GDM1 (cell line): ENCODE measurements at regions not wholly inside any gene's neighbourhood (a gene's known extent, or its start where the extent isn't known, plus 50 kb on each side); places are given as distances from the start of the nearest gene placed in this dataset.
"Not testable (repeated sequence)": the region's sequence is repeated elsewhere in the genome, so short reads cannot be mapped to it uniquely, and the experiment has no call there.

Experiments used
- DNase-seq: peaks from one replicate; lab custom pipeline; 2025; lab: John Stamatoyannopoulos, UW

DNA sequence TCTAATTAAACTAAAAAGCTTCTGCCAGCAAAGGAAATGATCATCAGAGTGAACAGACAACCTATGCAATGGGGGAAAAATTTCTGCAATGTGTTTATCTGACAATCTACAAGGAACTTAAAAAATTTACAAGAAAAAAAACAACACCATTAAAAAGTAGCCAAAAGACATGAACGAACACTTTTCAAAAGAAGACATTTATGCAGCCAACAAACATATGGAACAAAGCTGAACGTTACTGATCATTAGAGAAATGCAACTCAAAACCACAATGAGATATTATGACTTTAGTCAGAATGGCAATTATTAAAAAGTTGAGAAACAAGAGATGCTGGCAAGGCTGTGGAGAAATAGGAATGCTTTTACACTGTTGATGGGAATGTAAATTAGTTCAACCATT lies 530.4 kb upstream of the DAB2 start:
- no peak for DNase-seq

DNA sequence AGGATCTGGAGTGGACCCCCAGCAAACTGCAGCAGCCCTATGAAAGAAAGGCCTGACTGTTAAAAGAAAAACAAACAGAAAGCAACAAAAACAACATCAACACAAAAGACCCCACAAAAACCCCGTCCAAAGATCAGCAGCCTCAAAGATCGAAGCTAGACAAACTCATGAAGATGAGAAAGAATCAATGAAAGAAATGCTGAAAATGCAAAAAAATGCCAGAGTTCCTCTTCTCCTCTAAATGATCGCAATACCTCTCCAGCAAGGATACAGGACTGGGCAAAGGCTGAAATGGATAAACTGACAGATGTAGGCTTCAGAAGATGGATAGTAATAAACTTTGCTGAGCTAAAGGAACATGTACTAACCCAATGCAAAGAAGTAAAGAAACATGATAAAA lies 526.3 kb upstream of the DAB2 start:
- DNase-seq = no peak

DNA sequence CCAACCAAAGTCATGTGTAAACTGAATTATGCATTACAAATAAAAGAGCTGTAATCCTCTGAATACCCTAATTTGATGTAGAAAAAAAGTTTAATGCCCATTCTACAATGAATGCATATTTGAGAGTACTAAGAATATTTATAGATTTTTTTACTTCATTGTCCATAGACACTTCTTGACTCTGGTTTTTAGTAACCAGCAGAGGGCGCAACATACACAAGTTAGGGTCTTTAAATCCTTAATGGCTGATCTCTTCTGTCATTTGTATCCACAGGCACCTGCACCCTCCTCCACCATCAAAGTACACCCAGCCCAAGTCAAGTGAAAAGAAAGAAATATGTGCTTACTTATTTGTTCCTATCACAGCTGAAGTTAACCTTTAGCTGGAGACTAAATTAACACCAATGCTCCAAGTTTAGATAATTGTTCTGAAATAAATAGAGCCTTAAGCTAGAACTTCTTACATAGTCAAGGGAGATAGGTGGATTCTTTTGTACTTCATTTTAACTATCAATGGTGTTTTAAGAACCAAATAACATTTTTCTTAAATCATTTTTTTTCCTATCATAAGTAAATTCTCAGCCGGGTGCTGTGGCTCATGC lies 524.2 kb upstream of the DAB2 start:
- peak; percentile 34 for DNase-seq

DNA sequence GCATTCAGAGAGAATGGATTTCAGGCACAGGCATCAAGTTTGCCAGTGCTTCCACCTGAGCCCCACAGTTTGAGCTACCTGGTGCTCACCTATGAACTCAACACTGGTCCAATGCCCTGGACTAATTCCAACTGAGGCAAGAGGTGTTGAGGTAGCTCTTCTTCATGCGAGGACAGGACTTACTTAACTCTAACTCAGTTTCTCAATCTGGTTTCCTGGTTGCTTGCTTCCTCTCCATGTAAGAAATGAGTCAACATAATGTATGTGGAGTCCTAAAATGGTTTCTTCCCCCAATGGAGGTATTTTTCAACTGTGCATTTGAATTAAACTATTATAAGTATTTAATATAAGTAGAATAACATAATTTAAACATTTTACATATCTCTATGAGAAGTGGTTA lies 523.6 kb upstream of the DAB2 start:
- no peak for DNase-seq

DNA sequence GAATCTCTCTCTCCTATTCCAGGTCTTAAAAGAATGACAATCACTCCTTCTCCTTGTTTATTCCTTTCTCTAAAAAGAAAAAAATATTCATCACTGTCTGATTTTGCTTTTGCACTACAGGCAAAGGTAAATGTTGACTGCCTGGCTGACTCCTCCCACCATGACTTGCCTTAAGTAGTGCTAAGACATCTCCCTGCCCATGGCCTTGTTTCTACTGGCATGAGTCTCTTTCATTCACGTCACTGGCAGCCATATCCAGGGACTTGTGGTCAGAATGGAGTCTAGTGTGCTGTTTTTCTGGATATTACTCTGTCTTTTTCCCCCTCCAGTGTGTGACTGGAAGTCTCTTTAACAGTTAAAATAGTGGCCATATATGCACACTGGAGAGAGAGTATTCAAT lies 522.9 kb upstream of the DAB2 start:
- DNase-seq = no peak

DNA sequence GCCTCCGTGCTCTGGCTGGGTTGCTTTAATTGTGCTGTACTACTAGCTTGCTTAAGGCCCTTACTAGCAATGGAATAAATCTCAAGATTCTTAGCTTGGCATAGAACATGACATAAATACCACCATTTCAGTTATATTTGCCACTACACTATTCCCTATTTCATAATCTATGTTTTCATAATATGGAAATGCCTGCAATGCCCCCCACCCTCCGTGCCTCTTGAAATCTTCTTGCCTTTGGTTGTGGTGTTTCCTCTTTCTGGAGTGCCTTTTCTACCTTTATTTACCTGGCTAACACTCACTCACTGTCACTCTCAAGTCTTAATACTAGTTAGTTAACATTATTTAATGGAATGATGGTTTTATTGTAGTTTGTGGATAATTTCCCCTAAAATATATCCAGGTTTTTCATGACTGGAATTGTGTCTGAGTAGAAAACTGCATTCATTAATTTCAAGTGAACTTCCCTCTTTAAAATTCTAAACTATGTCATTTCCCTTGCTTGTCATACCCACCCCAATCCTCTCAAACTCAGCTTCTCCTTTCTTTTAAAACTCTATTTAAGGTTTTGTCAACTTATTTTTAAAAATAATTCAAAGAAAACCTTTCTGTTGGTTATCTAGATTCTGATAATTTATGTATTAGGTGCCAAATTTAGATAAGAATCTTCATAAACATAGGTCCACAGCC lies 521.7 kb upstream of the DAB2 start:
- DNase-seq = no peak

DNA sequence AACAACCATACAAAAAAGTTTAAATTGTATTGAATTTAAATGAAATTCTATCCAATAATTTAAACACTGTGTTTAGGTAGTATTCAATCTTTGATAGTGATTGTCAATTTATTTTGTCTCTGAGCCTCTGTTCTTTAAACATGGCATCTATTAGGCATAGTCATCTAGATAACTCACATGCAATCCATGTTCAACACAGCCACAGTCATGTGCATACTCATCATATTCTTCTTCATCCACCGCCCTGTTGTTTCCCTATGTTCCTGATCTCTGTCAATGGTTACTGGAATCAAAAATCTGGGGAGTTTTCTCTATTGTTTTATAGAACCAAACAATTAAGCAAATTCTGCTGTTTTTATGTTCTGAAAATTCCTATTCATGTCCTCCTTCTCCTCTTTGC lies 521.1 kb upstream of the DAB2 start:
- DNase-seq = no peak

DNA sequence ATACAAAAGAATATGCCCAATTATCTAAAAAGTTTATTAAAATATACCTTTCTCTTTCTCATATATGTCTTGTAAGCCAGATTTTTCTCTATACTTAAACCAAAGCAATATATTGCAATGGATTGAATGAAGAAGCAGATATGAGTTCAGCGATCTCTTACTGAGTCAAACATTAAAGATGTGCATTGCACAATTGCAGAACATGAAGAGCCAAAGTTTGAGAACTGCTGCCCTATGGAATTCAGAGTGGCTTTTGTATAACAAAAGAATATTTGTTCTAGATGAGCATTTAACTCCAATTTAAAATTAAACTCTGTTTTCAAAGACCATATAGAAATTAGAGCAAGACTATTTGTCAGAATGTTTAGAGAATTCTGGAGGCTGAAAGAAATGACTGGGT lies 519.0 kb upstream of the DAB2 start:
- DNase-seq = no peak

DNA sequence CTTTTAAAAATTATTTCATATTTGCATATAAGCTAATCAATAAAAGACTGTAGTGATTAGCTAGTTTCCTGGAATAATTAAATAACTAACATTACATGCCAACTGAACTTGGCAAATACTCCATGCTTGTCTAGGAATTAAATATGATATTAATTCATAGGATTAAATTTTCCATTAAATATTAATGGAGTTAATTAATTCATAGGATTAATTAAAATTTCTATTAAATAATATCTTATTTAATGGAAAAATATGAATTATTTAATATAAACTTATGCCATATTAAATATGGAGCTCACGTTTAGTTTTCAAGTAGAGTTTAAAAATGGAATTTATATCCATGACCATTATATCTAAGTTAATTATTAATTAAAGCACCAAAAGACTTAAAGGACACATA lies 517.8 kb upstream of the DAB2 start:
- no peak for DNase-seq

DNA sequence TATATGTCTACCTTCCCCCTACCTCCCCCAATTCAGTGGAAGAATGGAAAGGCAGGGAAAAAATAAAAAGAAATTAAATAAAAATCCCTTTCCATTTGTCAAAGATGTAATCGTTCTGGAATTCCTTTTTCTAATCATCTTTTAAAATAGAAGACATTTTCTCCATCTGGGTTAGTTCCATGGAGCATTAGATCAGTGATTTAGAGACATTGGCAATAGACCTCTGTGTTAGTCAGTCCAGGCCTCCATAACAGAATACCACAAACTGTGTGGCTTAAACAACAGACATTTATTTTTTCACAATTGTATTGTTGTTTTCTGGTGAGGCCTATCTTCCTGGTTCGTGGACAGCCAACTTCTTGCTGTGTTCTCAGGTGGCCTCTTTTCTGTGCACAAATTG lies 516.6 kb upstream of the DAB2 start:
- DNase-seq = no peak

DNA sequence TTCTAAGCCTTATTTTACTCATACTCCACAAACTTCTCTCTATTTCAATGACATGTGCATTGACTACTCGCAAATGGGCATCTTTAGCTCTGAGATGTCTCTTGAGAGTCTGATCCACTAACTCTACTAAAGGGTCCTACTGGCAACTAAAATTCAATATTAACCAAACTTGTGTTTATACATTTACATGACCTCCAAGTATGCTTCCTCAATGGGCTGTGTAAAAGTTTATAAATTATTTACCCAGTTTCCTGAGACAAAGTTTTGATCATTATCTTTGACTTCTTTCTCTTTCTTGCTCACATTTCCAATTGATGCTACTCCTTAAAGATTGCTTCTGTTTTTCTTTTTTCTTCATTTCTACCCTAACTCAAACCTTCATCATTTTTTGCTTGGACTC lies 510.1 kb upstream of the DAB2 start:
- no peak for DNase-seq

DNA sequence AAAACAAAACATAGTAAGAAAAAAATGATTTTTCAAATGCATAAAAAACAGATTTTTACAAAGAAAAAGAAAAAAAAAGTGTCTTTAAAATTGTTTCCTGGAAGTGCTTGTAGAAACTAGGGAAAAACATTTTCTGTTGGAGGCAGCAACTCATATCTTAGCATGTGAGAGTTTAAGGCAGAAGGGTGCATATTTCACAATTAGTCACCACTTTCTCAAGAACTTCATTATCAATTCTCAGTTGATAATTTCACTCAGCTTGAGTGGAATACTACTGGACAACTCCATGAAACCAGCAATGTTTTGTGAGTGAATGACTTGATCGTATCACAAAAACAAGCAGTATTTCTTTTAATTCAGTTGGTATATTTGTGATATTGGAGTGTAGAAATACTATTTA lies 508.3 kb upstream of the DAB2 start:
- no peak for DNase-seq

DNA sequence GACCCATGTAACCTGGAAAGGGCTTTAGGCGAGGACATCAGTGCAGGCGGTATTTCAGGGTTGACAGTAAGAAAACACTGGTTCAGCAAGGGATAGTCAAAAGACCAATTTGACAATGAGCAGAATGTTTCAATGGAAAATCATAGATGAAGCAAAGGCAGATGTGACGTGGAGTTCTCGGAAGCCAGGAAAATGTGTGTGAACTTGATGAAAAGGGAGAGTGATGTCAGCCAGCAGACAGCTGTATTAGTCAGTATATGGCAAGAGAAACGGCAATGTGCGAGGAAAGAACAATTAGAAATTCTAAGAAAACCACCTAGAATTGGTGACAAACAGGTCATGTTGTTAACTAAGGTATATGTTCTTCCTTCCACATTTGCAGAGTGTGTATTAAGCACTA lies 503.9 kb upstream of the DAB2 start:
- no peak for DNase-seq

DNA sequence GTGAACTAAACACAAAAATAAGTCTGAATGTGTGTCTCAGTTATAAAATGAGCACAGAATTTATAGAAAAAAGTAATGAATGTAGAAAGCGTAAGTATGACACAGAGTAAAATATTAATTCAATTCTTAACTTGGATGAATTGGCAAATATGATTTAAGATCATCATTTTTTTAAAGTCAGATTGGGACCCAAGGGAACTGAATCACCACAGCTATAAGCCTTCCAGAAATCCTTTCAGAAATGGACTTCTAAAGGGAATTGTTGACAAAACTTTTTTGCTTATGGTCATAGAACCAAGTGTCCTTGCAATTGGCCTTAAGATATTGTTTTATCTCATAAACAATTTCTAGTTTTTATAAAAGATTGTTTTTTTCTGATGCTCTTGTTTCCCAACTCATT lies 495.1 kb upstream of the DAB2 start:
- no peak for DNase-seq

DNA sequence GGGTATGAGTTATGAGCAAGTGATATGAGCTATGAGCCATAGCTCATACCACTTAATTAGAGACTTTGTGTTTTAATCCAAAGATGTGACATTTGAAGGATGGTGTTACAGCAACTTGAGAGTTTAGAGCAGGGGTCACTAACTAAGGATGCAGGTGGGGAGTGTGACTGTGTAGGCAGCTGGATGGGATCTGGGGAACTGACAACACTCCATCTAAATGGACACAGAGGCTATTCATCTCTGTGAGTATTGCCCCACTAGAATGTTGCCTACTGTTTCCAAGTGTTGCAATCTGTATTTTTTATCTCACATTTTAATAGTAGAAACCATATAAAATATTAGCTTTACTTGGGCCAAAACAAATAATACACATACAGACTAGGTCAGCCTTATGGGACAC lies 488.1 kb upstream of the DAB2 start:
- DNase-seq = no peak

DNA sequence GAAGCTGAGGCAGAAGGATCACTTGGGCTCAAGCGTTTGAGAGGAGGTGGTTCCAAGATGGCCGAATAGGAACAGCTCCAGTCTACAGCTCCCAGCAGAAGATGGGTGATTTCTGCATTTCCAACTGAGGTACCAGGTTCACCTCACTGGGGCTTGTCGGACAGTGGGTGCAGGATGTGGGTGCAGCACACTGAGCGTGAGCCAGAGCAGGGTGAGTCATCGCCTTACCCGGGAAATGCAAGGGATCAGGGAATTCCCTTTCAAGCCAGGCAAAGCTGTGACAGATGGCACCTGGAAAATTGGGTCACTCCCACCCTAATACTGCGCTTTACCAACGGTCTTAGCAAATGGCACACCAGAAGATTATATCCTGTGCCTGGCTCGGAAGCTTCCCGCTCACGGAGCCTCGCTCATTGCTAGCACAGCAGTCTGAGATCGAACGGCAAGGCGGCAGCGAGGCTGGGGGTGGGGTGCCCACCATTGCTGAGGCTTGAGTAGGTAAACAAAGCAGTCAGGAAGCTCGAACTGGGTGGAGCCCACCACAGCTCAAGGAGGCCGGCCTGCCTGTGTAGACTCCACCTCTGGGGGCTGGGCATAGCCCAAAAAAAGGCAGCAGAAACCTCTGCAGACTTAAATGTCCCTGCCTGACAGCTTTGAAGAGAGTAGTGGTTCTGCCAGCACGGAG lies 482.6 kb upstream of the DAB2 start:
- not testable (repeated sequence) for DNase-seq

DNA sequence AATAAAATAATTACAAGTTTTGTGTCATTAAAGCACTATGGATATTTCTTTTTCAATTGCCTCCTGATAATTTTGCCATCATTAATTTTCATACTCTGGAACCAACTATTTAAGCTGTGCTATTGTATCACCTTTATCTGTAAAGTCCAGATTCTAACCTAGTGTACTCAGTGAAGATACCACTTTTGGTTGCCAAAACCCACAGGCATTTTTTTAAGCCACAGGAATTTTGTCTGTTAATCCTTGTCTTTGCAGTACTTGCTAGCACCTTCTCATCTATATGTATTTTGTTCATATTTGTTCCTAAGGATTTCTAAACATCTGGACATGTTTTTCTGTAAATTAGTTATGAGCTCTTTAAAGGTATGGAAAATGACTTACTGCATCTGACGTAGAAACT lies 481.4 kb upstream of the DAB2 start:
- DNase-seq = no peak

DNA sequence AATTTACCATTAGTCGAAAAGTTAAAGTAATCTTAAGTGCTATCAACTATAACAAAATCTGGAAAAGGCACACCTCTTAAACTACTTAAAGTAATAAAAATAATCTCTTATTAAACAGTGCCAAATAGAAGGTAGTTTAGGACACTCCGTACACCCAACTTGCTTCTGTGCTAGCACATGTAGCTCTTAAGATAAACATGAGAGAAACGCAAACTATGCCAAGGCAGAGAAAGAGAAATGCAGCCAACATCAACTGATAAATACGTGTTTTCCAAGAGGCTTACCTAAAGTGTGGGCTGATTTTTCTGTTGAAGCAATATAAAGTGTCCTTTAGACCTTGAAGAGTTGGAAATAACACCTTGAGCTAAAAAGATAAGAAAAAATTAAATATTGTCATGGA lies 480.6 kb upstream of the DAB2 start:
- DNase-seq = no peak

DNA sequence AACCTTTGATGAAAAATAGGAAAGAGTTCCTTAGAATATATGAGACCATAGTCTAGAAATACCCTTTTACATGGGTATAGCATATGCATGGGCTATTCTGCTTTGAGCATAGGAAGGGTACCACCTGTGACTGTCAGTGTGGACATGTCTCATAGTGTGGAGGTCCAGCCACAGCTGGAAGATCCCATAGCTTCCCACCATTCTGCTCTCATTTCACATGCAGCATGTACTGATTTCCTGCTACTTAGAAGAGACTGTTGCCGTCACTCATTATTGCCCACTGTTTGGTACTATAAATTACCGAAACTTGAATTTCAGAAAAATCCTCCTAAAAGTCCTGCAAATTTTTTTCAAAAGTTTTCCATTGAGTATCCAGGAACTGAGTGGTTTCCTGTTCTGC lies 477.8 kb upstream of the DAB2 start:
- DNase-seq = no peak

DNA sequence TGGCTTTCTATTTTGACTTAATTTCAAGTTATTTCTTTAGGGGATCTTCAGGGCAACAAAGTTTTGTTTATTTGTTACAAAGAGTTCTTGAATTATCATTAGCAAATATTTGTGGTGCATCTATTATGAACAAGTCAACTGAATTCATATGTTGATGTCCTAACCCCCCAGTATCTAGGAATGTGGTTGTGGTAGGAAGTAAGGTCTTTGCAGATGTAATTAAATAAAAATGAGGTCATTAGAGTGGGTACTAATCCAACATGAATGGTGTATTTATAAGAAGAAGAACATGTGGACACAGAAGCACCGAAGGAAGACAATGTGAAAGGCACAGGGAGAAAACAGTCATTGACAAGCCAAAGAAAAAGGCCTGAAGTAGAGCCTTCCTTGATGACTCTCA lies 474.0 kb upstream of the DAB2 start:
- no peak for DNase-seq

DNA sequence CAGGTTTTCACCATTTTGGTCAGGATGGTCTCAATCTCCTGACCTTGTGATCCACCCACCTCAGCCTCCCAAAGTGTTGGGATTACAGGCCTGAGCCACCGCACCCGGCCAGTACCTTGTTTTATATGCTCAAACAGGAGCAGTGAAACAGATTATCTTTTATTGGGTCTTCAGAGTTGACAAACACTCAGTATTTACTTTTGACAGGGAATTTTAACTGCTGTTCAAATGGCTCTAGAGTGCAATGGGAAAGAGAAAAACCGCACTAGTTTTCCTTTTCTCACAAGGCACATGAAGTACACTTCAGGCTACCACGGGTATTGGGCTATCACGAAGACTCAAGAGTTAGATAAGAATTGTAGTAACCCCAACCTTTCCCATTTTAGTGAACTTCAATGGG lies 471.9 kb upstream of the DAB2 start:
- no peak for DNase-seq

DNA sequence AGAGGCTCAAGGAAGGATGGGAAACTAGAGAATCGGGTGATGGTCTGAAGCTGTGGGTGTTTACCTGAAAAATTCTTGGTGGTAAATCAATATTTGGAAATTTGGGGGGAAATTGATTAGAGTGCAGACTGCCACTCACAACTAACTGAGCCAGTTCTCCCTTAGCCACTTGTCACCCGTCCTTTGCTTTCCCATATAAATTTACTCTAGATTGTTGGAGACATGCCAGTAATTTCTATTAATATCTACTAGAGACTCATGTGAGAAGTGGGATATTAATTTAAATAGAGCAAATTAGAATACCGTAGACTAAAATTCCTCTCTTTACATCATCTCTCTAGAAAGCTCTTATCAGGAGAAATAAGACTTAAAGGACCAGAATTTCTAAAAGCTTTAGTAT lies 471.3 kb upstream of the DAB2 start:
- no peak for DNase-seq

DNA sequence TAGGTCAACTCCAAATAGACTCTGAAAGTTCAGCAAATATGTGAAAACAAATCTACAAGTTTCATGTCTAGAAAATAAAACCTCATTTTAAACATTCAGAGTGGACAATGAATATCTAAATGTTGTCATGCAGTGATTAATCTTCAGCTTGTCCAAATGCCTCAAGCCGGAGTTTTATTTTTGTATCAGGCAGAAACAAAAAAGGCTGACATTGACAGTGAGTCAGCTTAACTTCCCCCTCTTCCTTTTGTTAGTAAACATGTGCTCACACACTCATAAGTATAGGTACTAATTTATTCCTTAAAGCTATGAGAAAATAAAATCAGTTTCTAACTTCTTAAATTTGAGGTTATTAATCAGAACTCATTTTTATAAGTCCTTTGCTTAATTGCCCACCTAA lies 467.9 kb upstream of the DAB2 start:
- no peak for DNase-seq

DNA sequence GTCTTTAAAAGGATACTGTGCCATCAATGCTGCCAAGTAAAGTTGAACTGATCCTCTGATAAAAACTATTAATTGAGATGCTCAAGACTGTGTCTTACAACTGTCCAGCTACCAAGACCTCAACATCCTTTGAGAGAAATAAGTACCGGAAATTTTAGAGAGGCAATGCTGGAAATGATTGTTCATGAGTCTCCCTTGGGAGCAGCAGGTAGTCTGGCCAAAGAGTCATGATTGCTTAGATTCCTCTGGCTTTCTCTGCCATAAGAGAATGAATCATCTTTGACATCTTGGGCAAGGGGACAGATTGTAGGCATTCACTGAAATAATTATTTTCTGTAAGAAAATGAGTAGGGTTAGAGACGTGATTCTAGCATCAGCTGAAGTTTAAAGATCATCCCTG lies 466.6 kb upstream of the DAB2 start:
- DNase-seq = no peak
